HG02571 (cell line): ENCODE measurements at regions not wholly inside any gene's neighbourhood (a gene's known extent, or its start where the extent isn't known, plus 50 kb on each side); places are given as distances from the start of the nearest gene placed in this dataset.
"Not testable (repeated sequence)": the region's sequence is repeated elsewhere in the genome, so short reads cannot be mapped to it uniquely, and the experiment has no call there.

Experiments used
- ATAC-seq: cut with Tn5 transposase; IDR thresholded peaks from one replicate; pipeline ENCODE4 v1.9.1; 2021; ENCODE audit warnings: mild to moderate bottlenecking, moderate library complexity; ENCODE audit not compliant: unreplicated experiment

DNA sequence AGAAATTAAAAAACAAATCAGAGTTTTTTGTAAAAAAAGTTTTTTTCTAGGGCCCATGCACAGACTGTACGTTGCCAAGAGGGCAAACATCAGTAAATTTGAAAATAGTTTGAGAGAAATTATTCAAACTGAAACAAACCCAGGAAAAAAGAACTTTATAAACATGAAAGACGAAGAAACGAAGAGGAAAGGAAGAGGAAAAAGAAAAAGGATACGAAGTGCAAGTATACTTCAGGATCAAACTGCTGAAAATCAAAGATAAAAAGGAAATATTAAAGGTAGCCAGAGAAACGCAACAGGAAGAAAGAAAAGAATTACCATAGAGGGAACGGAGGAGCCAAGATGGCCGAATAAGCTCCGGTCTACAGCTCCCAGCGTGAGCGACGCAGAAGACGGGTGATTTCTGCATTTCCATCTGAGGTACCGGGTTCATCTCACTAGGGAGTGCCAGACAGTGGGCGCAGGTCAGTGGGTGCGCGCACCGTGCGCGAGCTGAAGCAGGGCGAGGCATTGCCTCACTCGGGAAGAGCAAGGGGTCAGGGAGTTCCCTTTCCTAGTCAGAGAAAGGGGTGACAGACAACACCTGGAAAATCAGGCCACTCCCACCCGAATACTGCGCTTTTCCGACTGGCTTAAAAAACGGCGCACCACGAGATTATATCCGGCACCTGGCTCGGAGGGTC lies 94.4 kb upstream of the GAS1 start:
- ATAC-seq: not testable (repeated sequence)

DNA sequence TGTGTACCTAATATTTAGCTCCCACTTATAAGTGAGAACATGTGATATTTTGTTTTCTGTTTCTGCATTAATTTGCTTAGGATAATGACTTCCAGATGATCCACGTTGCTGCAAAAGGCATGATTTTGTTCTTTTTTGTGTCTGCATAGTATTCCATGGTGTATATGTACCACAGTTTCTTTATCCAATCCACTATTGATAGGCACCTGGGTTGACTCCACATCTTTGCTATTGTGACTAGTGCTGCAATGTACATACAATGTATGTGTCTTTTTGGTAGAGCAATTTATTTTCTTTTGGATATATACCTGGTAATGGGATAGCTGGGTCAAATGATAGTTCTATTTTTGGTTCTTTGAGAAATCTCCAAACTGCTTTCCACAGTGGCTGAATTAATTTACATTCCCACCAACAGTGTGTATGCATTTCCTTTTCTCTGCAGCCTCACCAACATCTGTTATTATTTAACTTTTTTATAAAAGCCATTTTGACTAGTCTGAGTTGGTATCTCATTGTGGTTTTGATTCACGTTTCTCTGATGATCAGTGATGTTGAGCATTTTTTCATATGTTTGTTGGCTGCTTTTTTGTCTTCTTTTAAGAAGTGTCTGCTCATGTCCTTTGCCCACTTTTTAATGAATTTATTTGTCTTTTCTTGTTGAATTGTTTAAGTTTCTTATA lies 102.8 kb upstream of the GAS1 start:
- ATAC-seq: not testable (repeated sequence)

DNA sequence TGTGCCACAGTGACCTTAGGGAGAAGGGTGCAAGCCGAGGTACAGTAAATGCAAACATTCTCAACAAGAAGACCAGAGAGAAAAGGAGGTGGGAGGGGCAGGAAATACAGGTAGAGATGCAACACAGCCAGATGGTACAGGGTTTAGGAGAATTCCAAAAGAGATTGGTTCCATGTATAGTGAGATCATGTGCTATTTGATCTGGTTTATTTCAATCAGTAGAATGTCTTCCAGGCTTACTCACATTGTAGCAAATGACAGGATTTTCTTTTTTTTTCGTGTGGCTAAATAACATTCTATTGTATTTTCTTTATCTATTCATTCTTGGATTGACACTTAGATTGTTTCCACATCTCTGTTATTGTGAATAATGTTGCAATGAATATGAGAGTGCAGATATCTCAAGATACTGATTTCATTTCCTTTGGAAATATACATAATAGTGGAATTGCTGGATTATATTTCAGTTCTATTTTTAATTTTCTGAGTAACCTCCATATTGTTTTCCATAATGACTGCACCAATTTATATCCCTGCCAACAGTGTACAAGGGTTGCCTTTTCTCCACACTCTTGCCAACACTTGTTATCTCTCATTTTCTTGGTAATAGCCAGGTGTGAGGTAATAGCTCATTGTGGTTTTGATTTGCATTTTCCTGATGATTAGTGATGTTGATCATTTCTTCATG lies 107.8 kb upstream of the GAS1 start:
- no peak for ATAC-seq

DNA sequence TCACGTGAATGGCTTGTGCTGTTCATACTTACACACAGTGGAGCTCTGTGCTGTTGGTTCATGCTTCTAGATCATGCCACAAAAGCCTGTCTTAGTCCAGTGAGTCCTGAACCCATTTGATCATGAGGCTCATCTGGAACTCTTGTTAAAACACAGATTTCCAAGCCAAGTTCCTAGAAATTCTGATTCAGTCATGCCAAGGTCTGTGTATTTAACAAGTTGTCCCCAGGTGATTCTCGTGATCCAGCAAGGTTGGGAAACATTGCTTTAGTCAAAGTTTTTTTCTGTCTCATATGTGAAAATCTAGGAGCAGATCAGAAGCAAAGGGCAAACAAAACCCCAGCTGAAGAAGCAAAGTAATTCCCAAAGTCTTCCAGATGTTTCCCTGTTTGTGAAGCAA lies 112.5 kb upstream of the GAS1 start:
- ATAC-seq: no peak

DNA sequence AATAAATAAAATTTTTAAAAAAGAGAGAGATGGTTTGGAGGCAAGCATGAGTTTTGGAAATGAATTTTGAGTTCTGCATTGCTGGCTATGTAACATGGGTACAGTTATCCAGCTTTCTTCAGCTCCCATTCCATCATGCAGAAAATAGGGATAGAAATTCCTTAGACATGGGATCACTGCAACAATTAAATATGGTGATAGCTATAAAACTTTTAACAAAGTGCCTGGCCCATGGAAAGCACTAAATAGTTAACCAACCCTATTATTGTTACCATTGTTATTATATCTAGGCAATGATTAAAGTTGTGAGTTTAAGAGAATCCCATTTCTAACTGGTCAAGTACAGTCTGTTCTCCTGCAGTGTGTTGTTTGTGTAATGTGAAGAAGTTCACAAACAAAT lies 115.4 kb upstream of the GAS1 start:
- no peak for ATAC-seq

DNA sequence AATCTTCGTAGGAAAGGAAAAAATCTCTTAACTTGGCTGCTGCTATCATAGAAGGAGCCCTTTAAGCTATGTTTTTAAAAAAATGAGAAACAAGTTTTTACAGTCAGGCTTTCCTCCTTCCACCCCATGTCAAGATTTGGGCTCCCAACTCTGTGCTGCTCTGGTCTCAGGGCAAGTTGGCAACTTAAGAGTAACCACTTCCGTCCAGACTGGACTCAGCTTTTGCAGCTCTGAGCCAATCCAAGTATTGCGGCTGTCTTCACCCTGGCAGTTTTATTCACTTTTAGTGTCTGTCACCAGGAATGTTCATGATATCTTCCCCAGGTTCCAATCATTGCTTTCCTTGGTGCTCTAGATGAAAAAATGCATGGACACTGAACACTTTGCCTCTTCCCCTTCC lies 115.9 kb upstream of the GAS1 start:
- no peak for ATAC-seq

DNA sequence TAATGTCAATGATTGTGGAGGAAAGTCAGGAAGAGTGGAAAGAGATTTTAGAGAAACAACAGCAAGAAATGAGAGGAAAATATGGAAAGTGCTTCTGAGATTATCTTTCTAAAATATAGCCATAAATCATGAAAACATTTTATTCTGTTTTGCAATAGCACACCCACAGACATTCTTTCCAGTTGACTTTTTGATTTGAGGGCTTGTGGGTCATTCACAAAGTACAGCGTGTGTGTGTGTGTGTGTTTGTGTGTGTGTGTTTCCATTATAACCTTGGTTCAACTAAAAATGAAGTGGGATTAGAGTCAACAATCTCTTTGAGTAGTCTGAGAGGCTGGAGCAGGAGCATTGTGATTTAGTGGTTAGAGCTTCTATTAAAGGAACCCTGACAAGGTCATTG lies 116.6 kb upstream of the GAS1 start:
- no peak for ATAC-seq

DNA sequence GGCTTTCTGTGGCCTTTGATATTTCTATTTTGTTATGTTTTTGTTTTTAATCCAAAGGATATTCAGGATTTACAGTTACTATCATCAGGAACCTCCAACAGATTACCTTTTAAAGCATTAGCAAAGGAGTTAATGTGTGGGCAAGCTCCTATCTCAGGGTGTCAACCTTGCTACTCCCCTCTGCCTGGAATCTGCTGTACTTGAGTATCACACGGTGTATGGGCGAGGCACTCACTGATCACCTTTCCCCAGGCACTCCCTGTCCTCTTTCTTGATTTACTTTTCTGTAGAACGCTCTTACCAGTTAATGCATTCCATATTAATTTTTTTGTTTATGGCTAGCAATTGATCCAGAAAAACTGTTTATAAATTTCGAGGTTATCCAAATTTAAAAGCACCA lies 117.0 kb upstream of the GAS1 start:
- no peak for ATAC-seq

DNA sequence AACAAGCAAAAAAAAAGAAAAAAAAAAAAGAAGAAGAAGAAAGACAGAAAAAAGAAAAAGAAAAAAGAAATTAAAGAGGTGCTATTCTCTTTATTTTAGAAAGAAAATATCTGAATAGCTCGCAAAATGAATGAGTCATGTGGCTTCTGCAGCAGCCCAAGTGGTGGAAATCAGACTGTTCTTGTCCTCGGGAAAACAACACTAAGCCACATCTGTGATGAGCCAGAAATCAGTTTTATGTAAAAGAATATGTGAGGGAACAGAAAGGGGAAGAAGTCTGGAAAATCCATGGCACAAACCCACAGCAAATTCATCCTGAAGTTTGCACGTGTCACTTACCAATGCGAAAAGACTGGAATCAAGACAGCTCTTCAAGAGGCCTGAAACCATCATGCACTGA lies 118.7 kb upstream of the GAS1 start:
- ATAC-seq: no peak

DNA sequence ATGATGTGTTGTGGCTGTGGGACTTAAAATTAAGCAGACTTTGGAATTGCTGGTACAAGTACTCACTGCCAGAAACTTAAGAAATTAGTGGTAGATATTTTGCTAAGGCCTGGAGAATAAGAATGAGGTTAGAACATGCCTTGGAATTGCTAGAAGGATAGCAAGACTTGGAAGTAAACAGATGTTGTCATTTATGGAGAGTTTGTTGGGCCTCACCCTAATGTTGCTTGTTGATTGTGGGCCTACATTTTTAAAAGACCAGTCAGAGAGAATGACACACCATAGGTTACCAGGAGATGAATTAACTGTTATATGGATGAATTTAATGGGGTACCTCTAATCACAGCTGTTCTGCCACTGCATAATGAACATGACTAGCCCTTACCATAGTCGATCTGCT lies 120.1 kb upstream of the GAS1 start:
- no peak for ATAC-seq

DNA sequence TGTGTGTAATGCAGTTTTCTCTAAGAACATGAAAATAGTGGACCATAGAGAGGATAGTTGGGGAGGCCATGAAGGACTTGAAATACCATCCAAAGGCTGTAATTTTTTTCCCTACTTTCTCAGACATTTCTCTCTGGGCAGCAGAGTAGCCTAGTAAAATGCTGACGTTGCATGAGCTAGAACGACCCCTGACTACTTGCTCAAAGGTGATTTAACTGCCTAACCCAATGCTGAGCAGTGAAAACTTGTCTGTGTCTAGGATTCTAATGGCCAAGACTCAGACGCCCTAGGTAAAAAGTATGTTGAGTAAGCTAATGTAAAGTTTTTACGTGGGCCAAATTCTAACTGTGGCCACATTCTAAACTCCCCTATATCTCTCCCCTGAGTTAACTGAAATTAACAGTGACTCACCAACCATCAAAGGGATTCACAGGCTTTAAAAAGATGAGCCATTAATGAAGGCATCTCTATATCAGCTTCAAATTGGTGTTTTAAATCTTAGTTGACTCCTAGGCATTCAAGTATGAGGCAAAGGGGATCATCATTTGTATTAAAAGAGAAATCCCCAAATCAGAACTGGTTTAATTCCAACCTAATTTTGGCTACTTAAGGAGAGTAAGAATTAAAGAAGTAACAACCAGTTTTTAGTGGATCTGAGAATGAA lies 121.0 kb upstream of the GAS1 start:
- ATAC-seq: no peak

DNA sequence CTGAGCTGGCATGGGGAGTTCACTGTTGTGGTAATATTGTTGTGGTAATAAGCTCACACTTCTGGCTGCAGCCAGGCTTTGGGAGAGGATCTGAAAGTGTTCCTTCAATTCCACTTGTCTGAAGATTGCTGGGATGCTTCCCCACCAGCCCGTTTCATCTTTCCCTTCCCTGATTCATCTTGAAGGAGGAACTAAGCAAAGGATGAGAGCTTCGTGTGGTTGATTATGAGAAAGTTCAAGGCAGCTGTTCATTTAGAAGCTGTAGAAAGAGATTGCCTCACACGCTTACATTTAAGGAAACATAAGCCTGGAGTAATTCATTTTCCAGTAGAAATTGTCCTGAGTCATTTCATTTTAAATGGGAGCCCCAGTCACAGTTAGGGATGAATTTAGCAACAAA lies 122.4 kb upstream of the GAS1 start:
- no peak for ATAC-seq

DNA sequence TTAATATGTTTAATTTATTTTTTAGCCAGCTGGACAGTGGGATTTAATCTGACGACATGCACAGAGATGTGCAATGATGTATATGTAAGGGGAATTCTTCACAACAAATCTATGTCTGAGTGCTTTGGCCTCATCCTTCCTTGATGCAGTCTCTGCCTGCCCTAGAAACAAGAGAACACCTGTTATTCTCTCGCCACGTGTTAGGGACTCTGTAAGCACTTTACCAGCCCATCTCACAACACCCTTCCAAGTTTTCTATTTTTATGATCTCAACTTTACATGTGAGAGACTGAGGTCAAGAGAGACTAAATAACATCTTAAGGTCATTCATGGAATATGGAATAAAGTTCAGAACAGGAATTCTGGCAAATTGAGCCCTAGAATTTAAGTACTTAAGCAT lies 123.0 kb upstream of the GAS1 start:
- ATAC-seq: no peak

DNA sequence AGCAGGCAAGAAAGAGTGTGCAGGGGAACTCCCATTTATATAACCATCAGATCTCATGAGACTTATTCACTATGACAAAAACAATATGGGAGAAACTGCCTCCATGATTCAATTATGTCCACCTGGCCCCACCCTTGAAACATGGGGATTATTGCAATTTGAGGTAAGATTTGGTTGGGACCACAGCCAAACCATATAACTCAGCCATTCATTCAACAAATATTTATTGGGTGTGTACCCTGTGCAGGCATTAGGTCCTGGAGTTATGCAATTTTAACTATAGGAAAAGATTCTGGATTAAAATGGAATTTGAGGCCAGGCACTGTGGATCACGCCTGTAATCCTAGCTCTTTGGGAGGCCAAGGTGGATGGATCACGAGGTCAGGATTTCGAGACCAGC lies 124.2 kb upstream of the GAS1 start:
- no peak for ATAC-seq

DNA sequence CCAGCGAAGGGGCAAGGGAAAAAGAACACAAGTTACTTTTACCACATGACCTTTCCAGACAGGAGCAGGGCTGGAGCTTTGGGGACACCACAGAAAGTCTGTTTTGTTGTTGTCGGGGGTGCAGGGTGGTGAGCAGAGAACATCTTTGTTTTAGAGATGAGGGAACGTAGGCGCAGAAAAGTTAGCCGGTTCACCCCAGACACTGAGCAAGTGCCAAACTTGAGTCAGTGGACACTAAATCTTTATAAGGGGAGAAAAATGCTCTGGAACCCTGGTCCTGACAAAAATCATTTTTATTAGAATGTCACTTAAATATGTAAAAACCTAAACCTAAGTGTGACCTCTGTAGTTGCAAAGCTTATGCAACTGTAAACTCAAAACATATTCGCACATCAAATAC lies 126.4 kb upstream of the GAS1 start:
- ATAC-seq: no peak

DNA sequence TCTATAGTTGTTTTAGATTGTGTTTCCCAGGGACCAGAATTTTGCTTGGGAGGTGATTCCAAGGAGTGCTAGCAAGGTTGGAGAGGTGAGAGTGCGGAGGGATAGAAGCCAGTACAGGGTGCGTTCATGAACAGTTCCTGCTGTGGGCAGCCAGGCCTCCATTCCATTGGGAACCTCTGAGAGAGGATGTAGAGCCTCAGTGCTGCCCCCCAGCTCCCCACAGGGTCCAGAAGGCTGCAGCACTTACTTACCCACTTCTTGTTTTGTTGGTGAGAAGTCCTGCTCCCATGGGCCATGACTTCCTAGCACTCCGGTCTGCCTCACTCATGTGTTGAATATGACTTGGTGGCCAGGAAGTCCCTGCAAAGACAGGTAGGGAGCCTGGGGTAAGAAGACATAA lies 128.2 kb upstream of the GAS1 start:
- ATAC-seq: no peak

DNA sequence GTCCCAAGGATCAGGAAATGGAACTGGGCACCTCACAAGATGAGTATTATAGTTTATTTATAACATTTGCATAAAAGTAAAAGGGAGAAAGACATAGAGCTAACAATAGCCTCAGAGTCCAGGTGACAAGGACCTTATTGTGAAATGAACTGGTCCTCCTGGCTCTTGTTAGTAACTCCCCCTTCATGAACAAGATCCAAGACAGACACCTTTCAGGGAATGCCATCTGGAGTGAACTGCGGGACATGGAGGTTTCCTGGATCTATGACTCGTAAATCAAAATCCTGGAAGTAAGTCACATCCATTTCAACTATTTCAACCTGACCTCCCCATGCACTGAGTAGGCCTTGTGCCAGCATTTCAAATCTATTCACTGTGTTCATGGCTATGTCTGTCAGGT lies 129.5 kb upstream of the GAS1 start:
- ATAC-seq: no peak

DNA sequence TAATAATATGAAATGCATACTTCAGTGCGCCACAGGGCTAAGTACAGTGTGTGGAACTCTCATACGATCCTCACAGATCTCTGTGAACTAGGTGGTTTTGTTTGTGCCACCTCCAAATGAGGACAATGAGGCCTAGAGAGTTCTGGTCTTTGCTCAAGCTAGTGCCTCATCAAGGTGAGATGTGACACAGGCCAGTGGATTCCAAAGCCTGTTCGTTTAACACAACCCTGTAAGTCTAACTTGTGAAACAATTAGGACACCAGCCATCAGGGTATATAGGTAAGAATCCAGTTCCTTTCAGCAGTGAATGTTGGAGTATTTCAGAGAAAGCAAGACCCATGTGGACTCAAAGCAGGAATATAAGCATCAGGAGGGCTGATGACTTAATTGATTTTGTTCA lies 130.7 kb upstream of the GAS1 start:
- ATAC-seq: no peak

DNA sequence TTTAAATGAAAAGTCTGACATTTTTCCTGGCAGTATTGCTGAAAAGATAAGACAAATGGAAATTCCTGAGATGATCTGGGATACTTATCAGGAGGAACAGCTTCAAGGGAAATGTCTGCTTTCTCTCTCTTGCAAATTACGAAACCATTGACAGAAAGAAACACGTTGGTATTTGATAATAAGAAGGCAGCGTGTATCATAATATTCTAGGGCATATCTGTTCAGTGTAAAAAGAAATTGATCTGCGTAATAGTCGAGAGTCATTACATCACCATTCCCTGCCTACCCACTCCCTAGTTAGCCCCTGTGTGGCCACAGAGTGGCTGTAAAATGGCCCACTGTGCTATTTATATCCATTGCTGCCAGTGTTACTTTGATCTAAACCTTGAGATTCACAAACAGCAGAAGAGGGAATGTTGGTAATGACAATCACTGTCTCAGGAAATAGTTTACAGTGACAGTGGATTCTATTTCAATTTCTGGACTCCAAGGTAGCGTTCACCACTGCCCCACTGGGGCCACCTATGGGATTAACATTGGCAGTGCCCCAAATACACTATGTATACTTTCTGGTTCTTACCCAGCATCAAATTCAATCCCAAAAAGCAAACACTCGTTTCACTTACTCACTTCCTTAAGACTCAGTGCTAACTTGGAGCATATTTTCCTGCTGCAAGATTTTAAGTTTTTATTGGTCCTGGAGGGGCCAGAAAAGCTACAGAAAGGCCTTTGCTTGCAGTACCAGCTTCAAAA lies 133.4 kb upstream of the GAS1 start:
- no peak for ATAC-seq

DNA sequence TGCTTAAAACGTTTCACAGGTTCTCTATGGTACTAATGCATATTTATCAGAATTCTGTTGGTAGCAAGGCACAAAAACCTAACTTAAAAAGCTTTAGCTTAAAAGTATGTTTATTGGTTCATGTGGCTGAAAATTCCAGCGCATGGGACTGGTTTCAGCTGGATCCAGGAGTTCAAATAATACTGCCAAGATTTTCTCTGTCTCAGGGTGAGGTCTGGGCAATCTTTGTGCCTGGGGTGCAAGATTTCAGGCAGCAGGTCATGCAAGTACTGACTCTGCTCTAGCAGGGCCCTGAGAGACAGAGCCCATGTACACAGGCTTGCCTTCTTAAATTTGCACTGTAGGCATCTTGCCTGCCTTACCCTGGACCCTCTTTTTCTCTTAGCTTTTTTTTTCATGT lies 134.2 kb upstream of the GAS1 start:
- no peak for ATAC-seq

DNA sequence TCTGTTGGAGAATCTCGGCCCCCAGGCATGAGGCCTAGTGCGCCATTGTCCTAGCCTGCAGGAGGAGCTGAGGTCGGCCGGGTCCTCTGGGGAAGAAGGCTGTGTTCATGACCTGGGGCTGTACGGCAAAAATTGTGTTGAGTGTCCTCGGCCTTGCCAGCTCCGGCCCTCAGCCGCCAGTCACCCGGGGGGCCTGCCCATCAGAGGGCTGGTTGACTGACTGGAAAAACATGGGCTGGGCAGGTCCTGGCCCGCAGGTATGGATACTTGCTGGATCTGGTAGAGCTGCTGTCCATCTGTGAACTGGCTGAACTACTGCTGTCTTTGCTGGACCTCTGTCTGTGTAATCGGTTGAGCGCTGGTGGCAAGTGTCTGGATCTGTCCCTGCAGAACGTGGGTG lies 136.7 kb upstream of the GAS1 start:
- no peak for ATAC-seq
